Fibroblast of peridontal ligament (primary cell): ENCODE measurements at regions not wholly inside any gene's neighbourhood (a gene's known extent, or its start where the extent isn't known, plus 50 kb on each side); places are given as distances from the start of the nearest gene placed in this dataset.

Experiments
- DNase-seq: peaks from one replicate; pipeline ENCODE4 v3.0.0-alpha.2; 2010; ENCODE audit errors: extremely low read depth

DNA sequence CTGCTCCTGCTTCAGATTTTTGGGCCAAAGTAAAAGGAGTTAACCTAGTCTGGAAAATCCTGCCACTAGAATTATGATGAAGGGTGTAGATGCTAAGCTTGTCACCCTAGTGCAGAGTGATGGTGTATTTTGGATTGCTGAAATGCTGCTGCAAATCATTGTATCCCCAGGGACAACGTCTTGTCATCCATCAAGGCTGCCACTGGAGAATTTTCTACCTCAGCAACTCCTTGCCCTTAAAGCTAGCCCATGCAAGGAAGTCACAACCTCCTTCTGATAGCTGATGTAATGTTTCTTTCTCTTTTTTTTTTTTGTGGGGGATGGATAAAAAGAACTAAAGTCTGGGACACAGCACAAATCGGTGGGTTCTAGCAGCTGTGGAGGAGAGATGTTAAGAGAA is 139.4 kb upstream of the FRMD6 start:
- DNase-seq: no peak

DNA sequence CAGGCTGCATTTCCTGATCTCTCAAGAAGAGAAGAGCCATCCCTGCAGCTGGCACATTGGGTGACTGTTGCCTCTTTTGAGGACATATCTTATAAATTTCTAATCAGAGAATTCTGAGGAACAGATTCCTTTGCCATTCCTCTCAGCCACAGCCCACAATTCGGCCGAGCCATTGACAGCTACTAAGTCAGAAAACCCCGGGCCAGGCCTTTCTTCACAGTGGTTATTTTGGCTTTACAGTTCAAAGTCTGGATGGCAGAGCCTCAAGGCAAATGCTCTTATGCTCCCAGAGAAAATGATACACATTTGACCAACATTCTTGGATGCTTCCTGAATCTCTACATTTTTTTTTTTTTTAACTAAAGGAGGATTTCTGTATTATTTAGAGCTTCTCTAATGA is 138.4 kb upstream of the FRMD6 start:
- DNase-seq: no peak

GRCh38 chr14:51513933-51514332 is 137.8 kb upstream of the FRMD6 start:
- no peak for DNase-seq

- DNase-seq: no peak
Observed at GRCh38 chr14:51515611-51516010, 136.1 kb upstream of the FRMD6 start.

DNA sequence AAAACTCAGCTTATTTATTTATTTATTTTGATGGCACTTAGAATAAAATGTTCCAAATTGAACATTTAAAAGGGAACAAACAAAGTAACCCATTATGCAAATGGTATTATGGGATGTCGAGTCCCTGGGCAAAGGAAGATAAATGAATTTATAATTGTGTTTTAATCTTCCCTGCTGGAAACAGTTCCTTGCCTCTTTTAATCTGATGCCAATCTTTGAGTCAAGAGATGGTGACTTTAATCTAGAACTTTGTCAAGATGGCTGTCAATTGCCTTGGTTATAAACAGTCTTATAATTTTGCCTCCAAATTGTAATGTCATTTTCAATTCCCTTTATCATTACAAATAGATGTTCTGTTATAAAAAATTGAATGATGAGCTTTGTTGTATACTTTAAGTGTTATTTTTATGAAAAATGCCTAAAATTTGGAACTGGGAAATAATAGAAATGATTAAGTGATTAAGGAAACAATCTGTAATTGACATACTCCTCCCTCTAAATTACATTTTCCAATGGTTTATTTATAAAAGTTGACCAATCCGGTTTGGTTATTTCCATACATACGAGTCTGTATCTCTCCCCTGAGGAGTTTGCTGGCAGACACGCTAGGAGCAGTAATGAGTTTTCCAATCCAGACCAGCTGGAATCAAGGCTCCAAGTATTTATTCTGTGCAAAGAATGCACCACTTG is 134.9 kb upstream of the FRMD6 start:
- peak; percentile 62 for DNase-seq

DNA sequence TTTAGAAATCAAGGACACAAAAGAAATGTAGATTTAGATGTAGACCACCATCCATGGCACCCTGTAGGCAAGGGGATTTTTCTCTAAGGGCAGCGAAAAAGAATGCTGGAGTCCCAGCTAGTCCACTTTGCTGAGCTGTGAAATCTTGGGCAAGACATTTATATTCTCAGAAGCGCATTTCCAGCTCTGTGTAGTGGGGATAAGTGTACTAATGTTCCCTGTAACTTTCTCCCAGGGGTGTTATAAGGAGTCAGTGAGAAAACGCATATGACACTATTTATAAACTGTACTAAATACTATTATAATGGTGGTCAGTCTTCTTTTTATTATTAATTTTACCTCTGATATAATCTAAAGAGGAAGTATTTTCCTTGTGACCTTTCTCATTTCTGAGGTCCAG is 133.4 kb upstream of the FRMD6 start:
- no peak for DNase-seq

DNA sequence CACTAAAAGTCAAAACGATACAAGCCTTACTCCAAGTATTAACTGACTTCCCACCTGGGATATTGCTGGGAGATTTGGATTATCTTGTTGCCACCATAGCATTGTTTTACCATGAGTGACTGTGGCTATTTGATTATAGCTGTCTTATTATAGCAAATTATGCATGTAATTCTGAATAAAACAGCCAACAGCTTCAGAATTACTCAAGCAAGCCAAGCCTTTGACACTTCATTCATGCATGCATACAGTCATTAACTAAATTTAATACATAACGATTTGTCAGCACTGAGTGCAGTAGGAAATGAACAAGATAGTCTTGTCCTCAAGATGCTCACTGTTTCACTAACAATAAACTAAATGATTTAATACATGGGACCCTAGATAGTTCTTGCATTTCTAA is 133.0 kb upstream of the FRMD6 start:
- DNase-seq: no peak

- DNase-seq: peak; percentile 60
Observed at GRCh38 chr14:51520087-51520486, 131.6 kb upstream of the FRMD6 start.

DNA sequence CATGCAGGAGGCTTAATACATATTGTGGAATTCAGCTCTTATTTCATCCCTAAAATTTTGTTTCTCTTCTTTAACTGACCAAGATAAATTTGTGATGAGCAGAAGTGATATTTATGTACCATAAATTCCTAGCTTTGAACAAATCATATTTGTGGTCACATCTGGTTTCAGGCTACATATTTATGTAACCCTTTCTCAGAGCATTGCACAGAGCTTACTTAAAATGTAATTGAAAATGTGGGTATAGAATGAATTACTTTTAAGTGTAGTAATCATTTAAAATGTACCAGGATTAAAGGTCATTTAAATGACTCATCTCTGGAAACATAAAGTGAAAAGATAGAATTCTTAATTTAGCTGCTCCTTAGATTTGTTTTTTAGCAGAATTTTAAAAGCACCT is 129.9 kb upstream of the FRMD6 start:
- DNase-seq: peak; percentile 94

DNA sequence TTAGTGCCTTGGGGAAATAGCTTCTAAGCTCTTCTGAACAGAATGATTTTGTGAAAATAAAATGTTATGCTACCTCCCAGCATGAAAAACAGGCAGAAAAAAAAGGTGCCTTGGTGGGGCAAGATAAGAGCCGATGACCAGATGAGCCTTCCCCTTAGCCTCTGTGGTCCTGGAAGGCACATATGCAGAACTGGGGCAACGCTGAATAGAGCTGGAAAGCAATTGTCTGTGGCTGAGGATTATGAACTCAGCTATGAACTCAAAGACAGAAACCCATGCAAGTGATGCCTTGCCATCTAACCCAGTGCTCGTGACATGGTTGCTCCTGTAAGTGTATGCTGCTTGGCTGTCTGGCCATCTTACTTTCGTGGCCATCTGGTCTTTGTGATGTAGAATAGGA is 128.5 kb upstream of the FRMD6 start:
- DNase-seq: no peak

- DNase-seq: no peak
Observed at GRCh38 chr14:51525739-51526138, 126.0 kb upstream of the FRMD6 start.

GRCh38 chr14:51527073-51527472 is 124.6 kb upstream of the FRMD6 start:
- peak; percentile 76 for DNase-seq

DNA sequence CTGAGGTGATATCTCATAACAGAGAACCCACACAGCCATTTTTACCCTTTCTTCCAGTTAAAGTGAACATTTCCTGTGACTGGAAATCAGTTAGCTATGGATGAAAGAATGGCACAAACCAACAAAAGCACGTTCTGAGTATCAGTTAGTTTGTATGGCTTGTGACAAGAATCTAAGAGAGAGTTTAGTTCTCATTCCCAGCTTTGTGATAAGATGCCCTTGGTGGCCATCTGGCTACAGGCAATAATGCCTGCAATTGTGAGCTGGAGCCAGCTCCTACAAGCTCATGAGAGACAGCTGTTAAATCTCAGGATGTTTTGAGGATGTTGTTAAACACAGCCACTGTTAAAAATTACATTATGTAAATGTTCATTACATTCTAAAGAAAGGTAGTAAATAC is 122.0 kb upstream of the FRMD6 start:
- no peak for DNase-seq

DNA sequence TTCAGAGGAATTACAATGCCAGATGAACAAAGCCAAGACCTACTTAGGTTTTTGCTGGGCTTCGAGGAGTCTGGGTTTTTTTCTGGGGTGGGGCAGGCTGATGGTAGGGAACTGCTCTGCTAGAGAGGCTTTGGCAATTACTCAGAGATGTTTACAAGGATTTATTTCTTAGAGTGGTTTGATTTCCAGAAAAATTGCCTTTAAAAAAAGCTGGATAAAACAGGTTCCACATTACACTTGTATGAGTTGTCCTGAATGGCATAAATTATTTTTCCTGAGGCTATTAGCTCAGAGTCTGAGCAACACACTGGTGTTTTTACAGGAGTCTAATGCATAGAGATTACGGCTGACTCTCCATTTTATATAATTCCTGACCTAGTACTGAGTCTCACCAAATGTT is 118.5 kb upstream of the FRMD6 start:
- DNase-seq: no peak

GRCh38 chr14:51533872-51534553 is 117.7 kb upstream of the FRMD6 start:
- DNase-seq: no peak

GRCh38 chr14:51534610-51535011 is 117.1 kb upstream of the FRMD6 start:
- no peak for DNase-seq

DNA sequence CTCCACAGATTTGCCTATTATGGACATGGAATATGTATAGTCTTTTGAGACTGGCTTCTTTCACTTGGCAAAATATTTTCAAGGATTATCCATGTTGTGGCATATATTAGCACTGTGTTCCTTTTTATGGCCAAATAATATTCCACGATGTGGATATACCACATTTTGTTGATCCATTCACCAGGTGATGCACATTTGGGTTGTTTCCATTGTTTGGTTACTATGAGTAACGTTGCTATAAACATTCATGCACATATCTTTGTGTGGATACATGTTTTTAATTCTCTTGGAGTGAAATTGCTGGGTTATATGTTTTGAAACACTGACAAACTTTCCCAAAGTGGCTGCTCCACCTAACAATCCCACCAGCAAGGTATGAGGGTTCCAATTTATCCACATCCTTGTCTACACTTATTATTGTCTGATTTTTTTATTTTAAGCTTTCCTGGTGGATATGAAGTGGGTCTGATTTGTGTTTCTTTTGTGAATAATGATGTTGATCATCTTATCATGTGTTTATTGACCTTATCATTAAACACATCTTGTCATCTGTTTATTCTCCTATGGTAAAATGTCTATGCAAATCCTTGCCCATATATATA is 116.2 kb upstream of the FRMD6 start:
- no peak for DNase-seq

DNA sequence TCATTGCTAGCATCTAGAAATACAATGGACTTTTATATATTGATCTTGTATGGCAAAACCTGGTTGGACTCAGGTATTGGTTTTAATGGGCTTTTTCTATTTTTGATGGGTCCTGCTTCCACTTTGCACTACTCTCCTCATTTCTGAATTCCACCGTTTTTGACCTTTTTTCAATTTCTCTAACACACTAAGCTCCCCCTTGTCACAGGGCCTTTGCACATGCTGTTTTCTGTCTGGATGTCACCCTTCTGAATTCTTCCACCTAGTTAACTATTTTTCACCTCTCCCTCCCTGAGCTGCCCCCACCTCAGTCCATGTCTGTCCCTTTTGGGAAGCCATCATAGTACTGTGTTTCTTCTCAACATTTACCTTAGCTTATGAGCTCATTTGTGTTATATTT is 112.7 kb upstream of the FRMD6 start:
- no peak for DNase-seq

- peak; percentile 88 for DNase-seq
Observed at GRCh38 chr14:51539571-51540037, 112.1 kb upstream of the FRMD6 start.

GRCh38 chr14:51540364-51540763 is 111.3 kb upstream of the FRMD6 start:
- DNase-seq: no peak

GRCh38 chr14:51544471-51544870 is 107.2 kb upstream of the FRMD6 start:
- DNase-seq: no peak

- no peak for DNase-seq
Observed at GRCh38 chr14:51544901-51545300, 106.8 kb upstream of the FRMD6 start.

- DNase-seq: no peak
Observed at GRCh38 chr14:51545396-51545795, 106.3 kb upstream of the FRMD6 start.
